GM12878 (cell line): ENCODE measurements at regions not wholly inside any gene's neighbourhood (a gene's known extent, or its start where the extent isn't known, plus 50 kb on each side); places are given as distances from the start of the nearest gene placed in this dataset.
A peak's percentile ranks its signal among the peaks of the same experiment; 100 is the strongest.

ENCODE experiments used
- BCL11A ChIP-seq: IDR thresholded peaks from 2 replicates; pipeline ENCODE4 v1.6.1; 2011; ENCODE audit warnings: low read depth, low read length
- CBX5 ChIP-seq: sonication (generic); IDR thresholded peaks from 2 replicates; pipeline ENCODE4 v1.6.1; 2016; ENCODE audit warnings: low read depth, moderate library complexity, mild to moderate bottlenecking, inconsistent platforms
- CHD1 ChIP-seq: IDR thresholded peaks from 2 replicates; pipeline ENCODE4 v1.6.1; 2012; ENCODE audit warnings: low read depth, low read length, improper control_type of control experiment
- CHD2 ChIP-seq: IDR thresholded peaks from 2 replicates; pipeline ENCODE4 v1.6.1; 2011; ENCODE audit warnings: low read depth, low read length, improper control_type of control experiment, borderline replicate concordance
- CREB1 ChIP-seq: IDR thresholded peaks from 2 replicates; pipeline ENCODE4 v1.6.1; 2012; ENCODE audit warnings: low read depth, mild to moderate bottlenecking, inconsistent platforms
- EED ChIP-seq: sonication (generic); IDR thresholded peaks from 2 replicates; pipeline ENCODE4 v1.6.1; 2016; ENCODE audit warnings: antibody characterized with exemption, low read depth
- EGR1 ChIP-seq, 2 experiments: IDR thresholded peaks; 1 replicate in 1 of 2; 2 replicates in 1 of 2; pipeline ENCODE4 v1.6.1; 2011 to 2012; ENCODE audit warnings: low read depth in 2 of 2, low read length in 2 of 2, borderline replicate concordance in 1 of 2, mild to moderate bottlenecking in 1 of 2, moderate library complexity in 1 of 2
- FOXK2 ChIP-seq: fragments of 450-650 bp; IDR thresholded peaks from 2 replicates; pipeline ENCODE4 v1.6.1; 2017; ENCODE audit warnings: mild to moderate bottlenecking, moderate library complexity
- GABPA ChIP-seq: IDR thresholded peaks from 2 replicates; pipeline ENCODE4 v1.6.1; 2014; ENCODE audit warnings: antibody characterized with exemption, low read depth, mild to moderate bottlenecking, inconsistent platforms
- IRF4 ChIP-seq: IDR thresholded peaks from 2 replicates; pipeline ENCODE4 v1.6.1; 2011; ENCODE audit warnings: low read depth, low read length
- MEF2B ChIP-seq: fragments of 450-650 bp; IDR thresholded peaks from 2 replicates; pipeline ENCODE4 v1.6.1; 2018; ENCODE audit warnings: mild to moderate bottlenecking, moderate library complexity; ENCODE audit not compliant: partially characterized antibody, poor library complexity, severe bottlenecking
- POU2F2 ChIP-seq: IDR thresholded peaks from 3 replicates; pipeline ENCODE4 v1.6.1; 2011; ENCODE audit warnings: low read depth, mild to moderate bottlenecking, low read length, borderline replicate concordance
- RB1 ChIP-seq: fragments of 450-650 bp; formaldehyde crosslinking; IDR thresholded peaks from 2 replicates; pipeline ENCODE4 v1.6.1; 2017; ENCODE audit warnings: mild to moderate bottlenecking, borderline replicate concordance
- RUNX3 ChIP-seq: IDR thresholded peaks from 2 replicates; pipeline ENCODE4 v1.6.1; 2012; ENCODE audit warnings: low read length, inconsistent platforms
- TARDBP ChIP-seq: IDR thresholded peaks from 2 replicates; pipeline ENCODE4 v1.6.1; 2016; ENCODE audit warnings: borderline replicate concordance
- TBL1XR1 ChIP-seq: IDR thresholded peaks from 2 replicates; pipeline ENCODE4 v1.6.1; 2012; ENCODE audit warnings: low read depth, low read length, improper control_type of control experiment
- TF ChIP-seq, protein P1 (sequence below): fragments of 450-650 bp; IDR thresholded peaks from 2 replicates; pipeline ENCODE4 v1.6.1; 2016; ENCODE audit warnings: mild to moderate bottlenecking
- TF ChIP-seq, protein P2 (sequence below): fragments of 150-350 bp; IDR thresholded peaks from 2 replicates; pipeline ENCODE4 v1.6.1; 2016; ENCODE audit warnings: low read depth, low read length
- TF ChIP-seq, protein P3 (sequence below): fragments of 450-650 bp; IDR thresholded peaks from 2 replicates; pipeline ENCODE4 v1.6.1; 2017; ENCODE audit warnings: antibody characterized with exemption, mild to moderate bottlenecking, moderate library complexity
- TF ChIP-seq, protein P4 (sequence below): fragments of 450-650 bp; IDR thresholded peaks from 2 replicates; pipeline ENCODE4 v1.6.1; 2016; ENCODE audit warnings: mild to moderate bottlenecking
- TF ChIP-seq, protein P5 (sequence below): IDR thresholded peaks from 2 replicates; pipeline ENCODE4 v1.6.1; 2012; ENCODE audit warnings: low read length, inconsistent platforms

DNA sequence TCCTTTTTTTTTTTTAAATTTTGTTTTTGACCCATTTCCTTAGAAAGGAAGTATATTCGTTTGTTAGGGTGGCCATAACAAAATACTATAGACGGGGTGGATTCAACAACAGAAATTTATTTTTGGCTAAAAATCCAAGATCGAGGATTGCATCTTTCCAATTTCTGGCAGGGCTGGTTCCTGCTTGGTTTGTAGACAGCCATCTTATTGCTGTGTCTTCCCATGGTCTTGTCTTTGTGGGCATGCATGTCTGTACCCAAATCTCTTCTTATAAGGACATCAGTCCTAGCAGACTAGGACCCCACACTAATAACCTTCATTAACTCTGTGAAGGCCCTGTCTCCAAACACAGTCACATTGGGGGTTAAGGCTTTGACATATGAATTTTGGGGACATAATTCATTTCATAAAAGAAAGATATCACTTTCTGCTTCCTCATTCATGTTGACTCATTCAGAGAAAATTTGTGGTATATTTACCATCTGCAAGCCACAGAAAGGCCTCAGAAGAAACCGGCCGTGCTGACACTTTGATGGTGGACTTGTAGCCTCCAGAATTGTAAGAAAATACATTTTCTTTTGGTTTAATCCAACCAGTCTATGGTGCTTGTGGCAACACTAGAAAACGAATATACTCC lies 262.1 kb downstream of the LPIN1 start (continued):
- TF ChIP-seq, protein P1, sequence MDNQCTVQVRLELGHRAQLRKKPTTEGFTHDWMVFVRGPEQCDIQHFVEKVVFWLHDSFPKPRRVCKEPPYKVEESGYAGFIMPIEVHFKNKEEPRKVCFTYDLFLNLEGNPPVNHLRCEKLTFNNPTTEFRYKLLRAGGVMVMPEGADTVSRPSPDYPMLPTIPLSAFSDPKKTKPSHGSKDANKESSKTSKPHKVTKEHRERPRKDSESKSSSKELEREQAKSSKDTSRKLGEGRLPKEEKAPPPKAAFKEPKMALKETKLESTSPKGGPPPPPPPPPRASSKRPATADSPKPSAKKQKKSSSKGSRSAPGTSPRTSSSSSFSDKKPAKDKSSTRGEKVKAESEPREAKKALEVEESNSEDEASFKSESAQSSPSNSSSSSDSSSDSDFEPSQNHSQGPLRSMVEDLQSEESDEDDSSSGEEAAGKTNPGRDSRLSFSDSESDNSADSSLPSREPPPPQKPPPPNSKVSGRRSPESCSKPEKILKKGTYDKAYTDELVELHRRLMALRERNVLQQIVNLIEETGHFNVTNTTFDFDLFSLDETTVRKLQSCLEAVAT = peak; percentile 90
- TF ChIP-seq POU2F2 = peak; percentile 54; the same call in 1 of the 3 replicates
- TF ChIP-seq CHD1 = no peak
- TF ChIP-seq CHD2 = no peak
- TF ChIP-seq, protein P2, sequence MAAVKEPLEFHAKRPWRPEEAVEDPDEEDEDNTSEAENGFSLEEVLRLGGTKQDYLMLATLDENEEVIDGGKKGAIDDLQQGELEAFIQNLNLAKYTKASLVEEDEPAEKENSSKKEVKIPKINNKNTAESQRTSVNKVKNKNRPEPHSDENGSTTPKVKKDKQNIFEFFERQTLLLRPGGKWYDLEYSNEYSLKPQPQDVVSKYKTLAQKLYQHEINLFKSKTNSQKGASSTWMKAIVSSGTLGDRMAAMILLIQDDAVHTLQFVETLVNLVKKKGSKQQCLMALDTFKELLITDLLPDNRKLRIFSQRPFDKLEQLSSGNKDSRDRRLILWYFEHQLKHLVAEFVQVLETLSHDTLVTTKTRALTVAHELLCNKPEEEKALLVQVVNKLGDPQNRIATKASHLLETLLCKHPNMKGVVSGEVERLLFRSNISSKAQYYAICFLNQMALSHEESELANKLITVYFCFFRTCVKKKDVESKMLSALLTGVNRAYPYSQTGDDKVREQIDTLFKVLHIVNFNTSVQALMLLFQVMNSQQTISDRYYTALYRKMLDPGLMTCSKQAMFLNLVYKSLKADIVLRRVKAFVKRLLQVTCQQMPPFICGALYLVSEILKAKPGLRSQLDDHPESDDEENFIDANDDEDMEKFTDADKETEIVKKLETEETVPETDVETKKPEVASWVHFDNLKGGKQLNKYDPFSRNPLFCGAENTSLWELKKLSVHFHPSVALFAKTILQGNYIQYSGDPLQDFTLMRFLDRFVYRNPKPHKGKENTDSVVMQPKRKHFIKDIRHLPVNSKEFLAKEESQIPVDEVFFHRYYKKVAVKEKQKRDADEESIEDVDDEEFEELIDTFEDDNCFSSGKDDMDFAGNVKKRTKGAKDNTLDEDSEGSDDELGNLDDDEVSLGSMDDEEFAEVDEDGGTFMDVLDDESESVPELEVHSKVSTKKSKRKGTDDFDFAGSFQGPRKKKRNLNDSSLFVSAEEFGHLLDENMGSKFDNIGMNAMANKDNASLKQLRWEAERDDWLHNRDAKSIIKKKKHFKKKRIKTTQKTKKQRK = no peak
- no peak for TF ChIP-seq RB1
- TF ChIP-seq, protein P3, sequence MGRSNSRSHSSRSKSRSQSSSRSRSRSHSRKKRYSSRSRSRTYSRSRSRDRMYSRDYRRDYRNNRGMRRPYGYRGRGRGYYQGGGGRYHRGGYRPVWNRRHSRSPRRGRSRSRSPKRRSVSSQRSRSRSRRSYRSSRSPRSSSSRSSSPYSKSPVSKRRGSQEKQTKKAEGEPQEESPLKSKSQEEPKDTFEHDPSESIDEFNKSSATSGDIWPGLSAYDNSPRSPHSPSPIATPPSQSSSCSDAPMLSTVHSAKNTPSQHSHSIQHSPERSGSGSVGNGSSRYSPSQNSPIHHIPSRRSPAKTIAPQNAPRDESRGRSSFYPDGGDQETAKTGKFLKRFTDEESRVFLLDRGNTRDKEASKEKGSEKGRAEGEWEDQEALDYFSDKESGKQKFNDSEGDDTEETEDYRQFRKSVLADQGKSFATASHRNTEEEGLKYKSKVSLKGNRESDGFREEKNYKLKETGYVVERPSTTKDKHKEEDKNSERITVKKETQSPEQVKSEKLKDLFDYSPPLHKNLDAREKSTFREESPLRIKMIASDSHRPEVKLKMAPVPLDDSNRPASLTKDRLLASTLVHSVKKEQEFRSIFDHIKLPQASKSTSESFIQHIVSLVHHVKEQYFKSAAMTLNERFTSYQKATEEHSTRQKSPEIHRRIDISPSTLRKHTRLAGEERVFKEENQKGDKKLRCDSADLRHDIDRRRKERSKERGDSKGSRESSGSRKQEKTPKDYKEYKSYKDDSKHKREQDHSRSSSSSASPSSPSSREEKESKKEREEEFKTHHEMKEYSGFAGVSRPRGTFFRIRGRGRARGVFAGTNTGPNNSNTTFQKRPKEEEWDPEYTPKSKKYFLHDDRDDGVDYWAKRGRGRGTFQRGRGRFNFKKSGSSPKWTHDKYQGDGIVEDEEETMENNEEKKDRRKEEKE = no peak
- no peak for TF ChIP-seq TARDBP
- no peak for TF ChIP-seq EGR1 (IDR thresholded peaks at IDR 0.05; ENCODE audit: borderline replicate concordance in 1 of 2, low read depth in 2 of 2, low read length in 2 of 2)
- TF ChIP-seq CBX5 = peak; percentile 90; the same call in 1 of the 2 replicates
- peak; percentile 70 for TF ChIP-seq EED
- TF ChIP-seq FOXK2 = no peak
- TF ChIP-seq IRF4 = peak; percentile 96
- 0 out of 2 replicates have a peak, but pooled peaks have one; percentile 43 for TF ChIP-seq CREB1
- TF ChIP-seq RUNX3 = peak; percentile 100
- TF ChIP-seq, protein P4, sequence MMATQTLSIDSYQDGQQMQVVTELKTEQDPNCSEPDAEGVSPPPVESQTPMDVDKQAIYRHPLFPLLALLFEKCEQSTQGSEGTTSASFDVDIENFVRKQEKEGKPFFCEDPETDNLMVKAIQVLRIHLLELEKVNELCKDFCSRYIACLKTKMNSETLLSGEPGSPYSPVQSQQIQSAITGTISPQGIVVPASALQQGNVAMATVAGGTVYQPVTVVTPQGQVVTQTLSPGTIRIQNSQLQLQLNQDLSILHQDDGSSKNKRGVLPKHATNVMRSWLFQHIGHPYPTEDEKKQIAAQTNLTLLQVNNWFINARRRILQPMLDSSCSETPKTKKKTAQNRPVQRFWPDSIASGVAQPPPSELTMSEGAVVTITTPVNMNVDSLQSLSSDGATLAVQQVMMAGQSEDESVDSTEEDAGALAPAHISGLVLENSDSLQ = peak; percentile 50; the same call in 1 of the 2 replicates
- TF ChIP-seq, protein P5, sequence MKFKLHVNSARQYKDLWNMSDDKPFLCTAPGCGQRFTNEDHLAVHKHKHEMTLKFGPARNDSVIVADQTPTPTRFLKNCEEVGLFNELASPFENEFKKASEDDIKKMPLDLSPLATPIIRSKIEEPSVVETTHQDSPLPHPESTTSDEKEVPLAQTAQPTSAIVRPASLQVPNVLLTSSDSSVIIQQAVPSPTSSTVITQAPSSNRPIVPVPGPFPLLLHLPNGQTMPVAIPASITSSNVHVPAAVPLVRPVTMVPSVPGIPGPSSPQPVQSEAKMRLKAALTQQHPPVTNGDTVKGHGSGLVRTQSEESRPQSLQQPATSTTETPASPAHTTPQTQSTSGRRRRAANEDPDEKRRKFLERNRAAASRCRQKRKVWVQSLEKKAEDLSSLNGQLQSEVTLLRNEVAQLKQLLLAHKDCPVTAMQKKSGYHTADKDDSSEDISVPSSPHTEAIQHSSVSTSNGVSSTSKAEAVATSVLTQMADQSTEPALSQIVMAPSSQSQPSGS = peak; percentile 82; the same call in 1 of the 2 replicates
- TF ChIP-seq TBL1XR1 = peak; percentile 79; the same call in 1 of the 2 replicates
- peak; percentile 84 for TF ChIP-seq BCL11A
- TF ChIP-seq MEF2B = peak; percentile 67
- TF ChIP-seq GABPA = peak; percentile 45; the same call in 1 of the 2 replicates
